Muscle layer of colon (tissue), 2 donors: ENCODE measurements at regions not wholly inside any gene's neighbourhood (a gene's known extent, or its start where the extent isn't known, plus 50 kb on each side); places are given as distances from the start of the nearest gene placed in this dataset.
"Not testable (repeated sequence)": the region's sequence is repeated elsewhere in the genome, so short reads cannot be mapped to it uniquely, and the experiment has no call there.

Experiments used
- H3K27ac ChIP-seq: one replicate; pipeline ENCODE4 v1.7.0; 2013; ENCODE audit warnings: low read depth, mild to moderate bottlenecking, low read length, moderate library complexity
- H3K27me3 ChIP-seq, 2 donors: one replicate each; pipeline ENCODE4 v1.7.0; 2013; ENCODE audit warnings: low read length in 2 of 2, mild to moderate bottlenecking in 2 of 2; ENCODE audit not compliant: insufficient read depth in 2 of 2, control insufficient read depth in 1 of 2
- H3K36me3 ChIP-seq: one replicate; pipeline ENCODE4 v1.7.0; 2013; ENCODE audit warnings: mild to moderate bottlenecking, low read length; ENCODE audit not compliant: insufficient read depth
- H3K4me1 ChIP-seq: one replicate; pipeline ENCODE4 v1.7.0; 2013; ENCODE audit warnings: mild to moderate bottlenecking, low read length; ENCODE audit not compliant: insufficient read depth
- H3K4me3 ChIP-seq, 2 donors: one replicate each; pipeline ENCODE4 v1.7.0; 2013; ENCODE audit warnings: low read length in 2 of 2, low read depth in 1 of 2, mild to moderate bottlenecking in 1 of 2, moderate library complexity in 1 of 2
- H3K9ac ChIP-seq: one replicate; pipeline ENCODE4 v1.7.0; 2013; ENCODE audit warnings: low read length
- H3K9me3 ChIP-seq: one replicate; pipeline ENCODE4 v1.7.0; 2013; ENCODE audit warnings: mild to moderate bottlenecking, low read length
- donor health status: abdominal sarcoma.
- donor health status: Adenocarcinoma of cecum.

GRCh38 chr1:191498825-191499224 is 659.4 kb upstream of the RGS18 start:
- H3K36me3 ChIP-seq = no peaks in the 10 kb centered on the region
- no peak overlapping the region for H3K9ac ChIP-seq
- no peaks in the 10 kb centered on the region for H3K9me3 ChIP-seq
- no peak overlapping the region for H3K4me3 ChIP-seq
- no peak overlapping the region for H3K27ac ChIP-seq
- no peaks in the 10 kb centered on the region for H3K27me3 ChIP-seq
- H3K4me1 ChIP-seq = no peaks in the 10 kb centered on the region

- no peaks in the 10 kb centered on the region for H3K9me3 ChIP-seq
Measured at GRCh38 chr1:191504999-191505398, 653.3 kb upstream of the RGS18 start.

GRCh38 chr1:191508239-191508638 is 650.0 kb upstream of the RGS18 start:
- Histone ChIP-seq H3K4me3 (no peak overlapping the region), H3K27me3 (no peaks in the 10 kb centered on the region), H3K9ac (no peak overlapping the region), H3K36me3 (no peaks in the 10 kb centered on the region), H3K9me3 (no peaks in the 10 kb centered on the region), H3K4me1 (no peaks in the 10 kb centered on the region), H3K27ac (no peak overlapping the region)

More at GRCh38 chr1:191504999-191505398, 653.3 kb upstream of the RGS18 start:
- Histone ChIP-seq H3K4me3 (no peak overlapping the region), H3K27ac (no peak overlapping the region), H3K4me1 (no peaks in the 10 kb centered on the region), H3K9ac (no peak overlapping the region), H3K27me3 (no peaks in the 10 kb centered on the region), H3K36me3 (no peaks in the 10 kb centered on the region)

- H3K36me3 ChIP-seq, H3K9me3 ChIP-seq, H3K4me1 ChIP-seq, H3K9ac ChIP-seq, H3K27me3 ChIP-seq, H3K4me3 ChIP-seq, H3K27ac ChIP-seq: not testable (repeated sequence)
Measured at GRCh38 chr1:191511480-191511879, 646.8 kb upstream of the RGS18 start.

DNA sequence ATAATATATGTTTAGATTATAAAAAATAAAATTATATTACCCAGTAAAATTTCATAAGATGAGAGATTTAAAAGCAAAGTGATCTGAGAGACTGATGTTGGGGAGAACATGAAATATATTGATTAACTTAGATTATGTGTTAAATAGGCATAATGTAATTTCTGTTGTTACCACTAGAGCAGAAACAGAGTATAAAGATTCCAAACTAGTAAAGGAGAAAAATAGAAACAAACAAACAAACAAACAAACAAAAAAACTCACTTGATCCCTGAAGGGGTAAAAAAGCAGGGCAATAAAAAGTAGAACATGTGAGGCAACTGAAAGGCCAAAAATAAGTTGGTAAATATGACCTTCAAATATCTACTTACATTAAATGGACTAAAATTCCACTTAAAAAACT is 640.4 kb upstream of the RGS18 start:
- H3K4me1 ChIP-seq = no peaks in the 10 kb centered on the region

GRCh38 chr1:191519519-191519918 is 638.7 kb upstream of the RGS18 start:
- Histone ChIP-seq H3K4me1 (no peaks in the 10 kb centered on the region), H3K4me3 (no peak overlapping the region), H3K9ac (no peak overlapping the region), H3K27me3 (no peaks in the 10 kb centered on the region), H3K36me3 (no peaks in the 10 kb centered on the region), H3K9me3 (no peaks in the 10 kb centered on the region), H3K27ac (no peak overlapping the region)

More for the DNA sequence above, 640.4 kb upstream of the RGS18 start:
- Histone ChIP-seq H3K27ac (no peak overlapping the region), H3K9ac (no peak overlapping the region), H3K36me3 (no peaks in the 10 kb centered on the region), H3K4me3 (no peak overlapping the region), H3K27me3 (no peaks in the 10 kb centered on the region), H3K9me3 (no peaks in the 10 kb centered on the region)

- H3K27ac ChIP-seq = no peak overlapping the region
- H3K9me3 ChIP-seq = no peaks in the 10 kb centered on the region
- no peak overlapping the region for H3K4me3 ChIP-seq
- no peaks in the 10 kb centered on the region for H3K36me3 ChIP-seq
- H3K9ac ChIP-seq = no peak overlapping the region
- H3K4me1 ChIP-seq = no peaks in the 10 kb centered on the region
- H3K27me3 ChIP-seq = no peaks in the 10 kb centered on the region
Measured at GRCh38 chr1:191520345-191520744, 637.9 kb upstream of the RGS18 start.

GRCh38 chr1:191525944-191526343 is 632.3 kb upstream of the RGS18 start:
- not testable (repeated sequence) for H3K4me3 ChIP-seq, H3K9me3 ChIP-seq, H3K36me3 ChIP-seq, H3K9ac ChIP-seq, H3K27ac ChIP-seq, H3K27me3 ChIP-seq, H3K4me1 ChIP-seq

- Histone ChIP-seq H3K36me3 (no peaks in the 10 kb centered on the region), H3K4me1 (peaks cover 5% of the 10 kb centered on the region), H3K9me3 (no peaks in the 10 kb centered on the region), H3K9ac (no peak overlapping the region), H3K27me3 (no peaks in the 10 kb centered on the region), H3K4me3 (no peak overlapping the region), H3K27ac (no peak overlapping the region)
Measured at GRCh38 chr1:191528275-191528674, 630.0 kb upstream of the RGS18 start.

- H3K36me3 ChIP-seq = no peaks in the 10 kb centered on the region
- H3K27ac ChIP-seq = no peak overlapping the region
- no peak overlapping the region for H3K9ac ChIP-seq
- H3K27me3 ChIP-seq = no peaks in the 10 kb centered on the region
- H3K9me3 ChIP-seq = no peaks in the 10 kb centered on the region
- peaks cover 5% of the 10 kb centered on the region for H3K4me1 ChIP-seq
- H3K4me3 ChIP-seq = no peak overlapping the region
Measured at GRCh38 chr1:191530928-191531327, 627.3 kb upstream of the RGS18 start.

- no peaks in the 10 kb centered on the region for H3K9me3 ChIP-seq
- H3K27ac ChIP-seq = no peak overlapping the region
- no peak overlapping the region for H3K9ac ChIP-seq
Measured at GRCh38 chr1:191533254-191533653, 625.0 kb upstream of the RGS18 start.

GRCh38 chr1:191536791-191537429 is 621.4 kb upstream of the RGS18 start:
- Histone ChIP-seq H3K36me3 (no peaks in the 10 kb centered on the region), H3K4me3 (no peak overlapping the region), H3K9me3 (no peaks in the 10 kb centered on the region), H3K4me1 (no peaks in the 10 kb centered on the region), H3K27me3 (no peaks in the 10 kb centered on the region), H3K27ac (no peak overlapping the region), H3K9ac (no peak overlapping the region)

More at GRCh38 chr1:191533254-191533653, 625.0 kb upstream of the RGS18 start:
- peaks cover 2% of the 10 kb centered on the region for H3K4me1 ChIP-seq
- no peak overlapping the region for H3K4me3 ChIP-seq
- no peaks in the 10 kb centered on the region for H3K27me3 ChIP-seq
- H3K36me3 ChIP-seq = no peaks in the 10 kb centered on the region
